ENCODE measurements at regions not wholly inside any gene's neighbourhood (a gene's known extent, or its start where the extent isn't known, plus 50 kb on each side); places are given as distances from the start of the nearest gene placed in this dataset.

DNA sequence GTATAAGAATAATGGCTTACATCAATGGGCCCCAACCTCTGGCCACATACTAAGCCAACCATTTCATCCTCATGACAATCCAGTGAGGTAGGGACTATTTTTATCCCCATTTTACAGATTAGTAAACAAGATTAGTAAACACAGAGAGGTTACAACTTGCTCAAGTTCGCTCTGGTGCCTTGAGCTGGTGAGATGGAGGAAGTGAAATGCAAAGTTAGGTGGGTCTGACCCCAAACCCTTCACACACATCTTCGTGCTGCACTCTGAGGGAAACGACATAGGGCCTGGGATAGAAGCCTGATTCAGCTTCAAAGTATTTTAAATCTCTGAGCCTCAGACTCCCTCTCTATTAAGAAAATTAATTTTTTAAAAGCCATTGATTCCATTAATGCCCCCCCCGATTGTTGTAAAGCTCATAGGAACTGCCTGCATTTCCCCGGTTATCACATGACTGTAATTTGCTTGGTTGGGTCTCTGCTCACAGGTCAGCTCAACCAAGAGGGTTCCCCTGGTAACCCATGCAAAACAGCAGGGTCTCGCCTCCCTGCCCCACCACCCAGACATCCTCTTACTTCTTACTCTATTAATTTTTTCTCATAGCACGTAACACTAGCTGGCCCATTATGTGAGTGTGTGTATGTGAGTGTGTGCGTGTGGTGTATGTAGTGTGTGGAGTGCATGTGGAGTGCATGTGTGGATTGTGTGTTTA is 221.2 kb downstream of the MAFB start:
- Histone ChIP-seq H3K9me3 (no peaks in the 10 kb centered on the region), H3K4me1 (peaks cover 0 to 10% (median 3%) of the 10 kb centered on the region in 4 donors), H3K27ac (no peak overlapping the region), H3K4me3 (no peak overlapping the region), H3K27me3 (no peaks in the 10 kb centered on the region), H3K36me3 (no peaks in the 10 kb centered on the region)
- TF ChIP-seq EP300 (IDR thresholded peaks at IDR 0.05) = no peak
- no peak for TF ChIP-seq POLR2AphosphoS5 (IDR thresholded peaks at IDR 0.05)
- TF ChIP-seq POLR2A (IDR thresholded peaks at IDR 0.05) = no peak
- TF ChIP-seq CTCF (IDR thresholded peaks at IDR 0.05) = no peak
- WGBS, 5 donors = 84 to 95% (median 90%) methylated on average over 8 of the region's 8 CpGs
- DNase-seq = no peak
- intact Hi-C loops (cut with DNase I; ENCODE audit: low total_unique reads) = no loop called here

GRCh38 chr20:40467067-40467466 is 222.0 kb downstream of the MAFB start:
- no peaks in the 10 kb centered on the region for H3K27me3 ChIP-seq
- 58 to 72% (median 64%) methylated on average over 3 of the region's 3 CpGs for WGBS, 5 donors

DNA sequence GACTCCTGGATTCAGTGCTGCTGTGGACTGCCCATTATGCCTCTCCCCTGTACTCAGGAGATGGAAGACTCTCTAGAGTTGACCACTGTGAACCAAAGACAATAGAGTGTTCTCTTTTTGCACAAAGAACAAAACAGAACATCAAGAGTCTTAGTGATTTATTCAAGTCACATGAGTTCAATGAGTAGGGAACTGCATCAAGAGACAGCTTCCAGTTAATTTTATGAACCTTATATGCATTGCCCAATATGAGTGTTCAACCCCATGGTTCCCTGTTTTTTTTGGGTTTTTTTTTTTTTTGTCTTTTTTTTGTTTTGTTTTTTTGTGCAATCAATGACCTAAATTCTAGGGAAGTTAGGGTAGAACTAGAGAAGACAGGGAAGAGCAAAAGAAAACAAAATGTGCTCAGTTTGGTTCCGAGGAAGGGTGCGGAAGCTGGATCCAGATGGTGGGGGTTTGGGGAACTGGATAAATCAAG is 224.3 kb downstream of the MAFB start:
- intact Hi-C loops (cut with DNase I; ENCODE audit: low total_unique reads) = no loop called here
- TF ChIP-seq POLR2AphosphoS5 (IDR thresholded peaks at IDR 0.05) (no peak), CTCF (IDR thresholded peaks at IDR 0.05) (no peak), POLR2A (IDR thresholded peaks at IDR 0.05) (no peak), EP300 (IDR thresholded peaks at IDR 0.05) (no peak)
- Histone ChIP-seq H3K9me3 (no peaks in the 10 kb centered on the region), H3K27me3 (no peaks in the 10 kb centered on the region), H3K4me3 (no peak overlapping the region), H3K4me1 (peaks cover 0 to 5% (median 0%) of the 10 kb centered on the region in 4 donors), H3K27ac (peak overlapping the region in 1 of 5 donors; percentile 33), H3K36me3 (no peaks in the 10 kb centered on the region)
- 91 to 100% (median 94%) methylated on average over 2 of the region's 2 CpGs for WGBS, 5 donors
- no peak for DNase-seq

More at GRCh38 chr20:40467067-40467466, 222.0 kb downstream of the MAFB start:
- peak in 1 of 2 donors; percentile 19 for DNase-seq
- Histone ChIP-seq H3K36me3 (no peaks in the 10 kb centered on the region), H3K9me3 (no peaks in the 10 kb centered on the region), H3K27ac (no peak overlapping the region), H3K4me1 (peaks cover 0 to 10% (median 5%) of the 10 kb centered on the region in 4 donors), H3K4me3 (no peak overlapping the region)
- TF ChIP-seq CTCF (IDR thresholded peaks at IDR 0.05) (no peak), POLR2AphosphoS5 (IDR thresholded peaks at IDR 0.05) (no peak), EP300 (IDR thresholded peaks at IDR 0.05) (no peak), POLR2A (IDR thresholded peaks at IDR 0.05) (no peak)
- intact Hi-C loops (cut with DNase I; ENCODE audit: low total_unique reads) = no loop called here

DNA sequence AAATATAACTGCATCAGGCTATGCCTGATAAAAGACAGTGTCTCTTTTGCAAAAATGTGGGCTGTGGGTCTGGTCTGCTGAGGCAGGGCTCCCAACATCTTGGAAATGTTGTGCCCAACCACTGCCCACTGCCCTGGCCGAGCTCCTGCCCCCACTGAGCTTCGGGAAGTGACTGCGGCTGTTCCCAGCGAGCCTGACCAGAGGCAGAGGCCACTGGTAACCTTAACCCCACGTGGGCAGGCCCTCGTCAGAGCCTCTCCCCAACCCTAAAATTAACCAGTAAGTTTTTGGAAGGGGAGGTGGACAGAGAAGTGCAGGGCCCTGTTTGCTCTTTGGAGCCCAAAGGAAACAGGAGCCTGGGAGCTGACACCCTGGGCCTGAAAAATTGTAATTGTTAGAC is 225.9 kb downstream of the MAFB start:
- intact Hi-C loops (cut with DNase I; ENCODE audit: low total_unique reads) = no loop called here
- Histone ChIP-seq H3K27ac (peak overlapping the region in 1 of 5 donors; percentile 6), H3K9me3 (no peaks in the 10 kb centered on the region), H3K4me1 (peaks cover 0 to 5% (median 0%) of the 10 kb centered on the region in 4 donors), H3K4me3 (no peak overlapping the region), H3K36me3 (no peaks in the 10 kb centered on the region), H3K27me3 (no peaks in the 10 kb centered on the region)
- 40 to 69% (median 60%) methylated on average over 2 to 6 of the region's 6 CpGs for WGBS, 5 donors
- TF ChIP-seq POLR2A (IDR thresholded peaks at IDR 0.05) (no peak), CTCF (IDR thresholded peaks at IDR 0.05) (no peak), POLR2AphosphoS5 (IDR thresholded peaks at IDR 0.05) (no peak), EP300 (IDR thresholded peaks at IDR 0.05) (no peak)
- DNase-seq = no peak

Measured in stomach (tissue), 8 donors.